GM21360 (cell line): ENCODE measurements at regions not wholly inside any gene's neighbourhood (a gene's known extent, or its start where the extent isn't known, plus 50 kb on each side); places are given as distances from the start of the nearest gene placed in this dataset.

Experiments
- ATAC-seq: cut with Tn5 transposase; IDR thresholded peaks from one replicate; pipeline ENCODE4 v1.9.1; 2021; ENCODE audit warnings: mild to moderate bottlenecking, moderate library complexity; ENCODE audit not compliant: unreplicated experiment

DNA sequence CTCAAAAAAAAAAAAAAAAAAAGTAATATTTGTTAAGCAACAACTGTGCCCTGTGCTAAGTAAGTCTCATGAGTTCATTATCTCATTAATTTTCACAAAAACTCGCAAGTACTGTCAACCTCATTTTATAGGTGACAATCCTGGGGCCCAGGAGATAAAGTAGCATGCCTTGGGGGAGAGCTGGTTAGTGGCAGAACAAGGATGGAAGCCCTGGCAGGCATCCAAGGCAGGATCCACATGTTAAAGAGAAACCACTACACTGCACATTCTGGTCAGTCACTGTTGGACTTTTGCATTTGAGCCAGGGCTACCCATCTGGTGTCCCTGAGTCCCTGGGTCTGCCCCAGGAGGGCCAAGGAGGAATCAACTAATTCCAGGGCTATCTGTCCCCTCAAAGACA lies 54.6 kb downstream of the ZFP36L2 start:
- no peak for ATAC-seq

DNA sequence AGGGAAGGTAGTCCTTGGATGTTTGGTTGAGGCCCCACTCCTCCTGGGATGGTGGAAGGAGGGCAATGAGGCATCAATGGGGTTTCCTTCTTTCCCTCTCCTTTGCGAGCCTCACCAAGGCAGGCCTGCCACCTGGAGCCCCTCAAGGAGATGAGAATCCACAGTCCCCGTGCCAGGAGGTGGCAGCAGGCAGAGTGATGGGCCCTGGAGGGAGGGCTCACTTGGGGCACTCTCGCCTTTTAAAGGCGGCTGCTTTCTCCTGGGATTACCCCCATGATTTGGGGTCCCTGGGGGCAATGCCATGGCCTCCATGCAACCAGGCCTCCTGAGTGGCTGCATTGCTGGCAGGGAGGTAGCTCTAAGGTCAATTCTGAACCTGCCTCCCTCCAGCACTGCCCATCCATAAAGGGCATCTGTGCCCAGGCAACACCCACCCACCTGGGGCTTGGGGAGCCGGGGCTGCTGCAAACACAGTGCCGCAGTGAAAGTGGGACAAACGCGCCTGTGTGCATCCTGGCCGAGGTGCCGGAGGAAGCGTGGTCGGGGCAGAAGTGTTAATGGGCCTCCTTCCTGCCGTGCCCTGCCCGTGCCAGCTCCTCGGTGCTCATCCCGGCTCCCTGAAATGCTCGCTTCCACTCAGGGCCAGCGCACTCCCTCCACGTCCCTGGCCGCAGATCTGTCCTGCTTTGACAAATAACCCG lies 55.9 kb downstream of the ZFP36L2 start:
- no peak for ATAC-seq

DNA sequence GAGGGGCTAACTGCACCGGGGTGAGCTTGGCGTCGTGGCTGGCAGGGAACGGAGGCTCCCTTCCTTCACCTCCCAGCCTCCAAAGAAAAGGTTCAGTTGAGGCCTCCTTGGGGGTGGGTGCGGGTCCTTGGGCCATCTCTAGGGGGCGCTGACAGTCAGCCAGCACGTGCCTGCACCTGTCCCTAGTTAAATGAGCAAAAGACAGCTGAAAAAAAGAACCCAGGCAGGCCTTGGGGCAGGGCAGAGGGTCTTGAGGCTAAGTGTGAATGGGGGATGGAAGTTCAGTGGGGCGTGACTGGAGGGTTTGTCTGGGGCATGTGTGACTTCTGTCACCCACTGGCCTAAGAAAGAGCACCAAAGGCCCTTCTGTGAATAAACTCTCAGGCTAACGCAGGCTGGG lies 56.4 kb downstream of the ZFP36L2 start:
- no peak for ATAC-seq

DNA sequence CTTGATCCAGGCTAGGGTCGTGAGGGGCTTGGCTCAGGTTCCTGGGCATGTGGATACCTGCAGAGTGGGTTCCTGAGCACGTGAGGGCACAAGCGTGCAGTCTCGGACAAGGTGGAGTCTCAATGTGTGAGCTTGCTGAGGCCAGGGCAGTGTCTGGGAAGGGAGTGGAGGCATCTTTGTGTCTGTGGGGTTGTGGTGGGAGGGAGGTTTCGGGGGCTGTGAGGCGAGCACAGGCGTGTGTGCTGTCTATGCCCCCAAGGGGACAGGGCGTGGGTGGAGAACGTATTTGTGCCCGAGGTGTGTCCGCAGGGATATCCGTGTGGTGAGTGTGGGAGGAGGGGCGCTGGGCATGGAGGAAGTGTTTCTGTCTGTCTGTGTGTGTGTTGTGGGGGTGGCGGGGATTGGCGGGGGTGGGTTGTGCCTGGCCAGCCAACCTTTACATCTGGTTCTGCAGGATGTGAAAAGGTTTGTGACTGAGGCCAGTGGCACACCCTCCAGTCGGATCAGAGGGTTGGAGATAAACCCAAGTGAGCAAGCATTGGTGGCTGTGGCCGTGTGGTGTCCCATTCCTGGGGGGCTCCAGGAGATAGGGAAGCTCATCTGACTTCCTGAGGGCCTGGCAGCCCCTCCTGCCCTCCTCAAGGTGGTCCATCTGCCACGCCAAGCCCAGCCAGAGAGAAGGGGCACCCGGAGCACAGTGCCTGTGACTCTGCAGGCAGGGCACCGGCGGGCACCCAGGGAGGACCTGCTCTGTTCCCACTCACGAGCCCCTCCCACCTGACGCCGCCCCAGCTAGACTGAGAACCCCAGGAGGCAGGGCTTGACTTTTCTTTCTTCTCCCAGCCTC lies 57.1 kb downstream of the ZFP36L2 start:
- ATAC-seq = no peak

DNA sequence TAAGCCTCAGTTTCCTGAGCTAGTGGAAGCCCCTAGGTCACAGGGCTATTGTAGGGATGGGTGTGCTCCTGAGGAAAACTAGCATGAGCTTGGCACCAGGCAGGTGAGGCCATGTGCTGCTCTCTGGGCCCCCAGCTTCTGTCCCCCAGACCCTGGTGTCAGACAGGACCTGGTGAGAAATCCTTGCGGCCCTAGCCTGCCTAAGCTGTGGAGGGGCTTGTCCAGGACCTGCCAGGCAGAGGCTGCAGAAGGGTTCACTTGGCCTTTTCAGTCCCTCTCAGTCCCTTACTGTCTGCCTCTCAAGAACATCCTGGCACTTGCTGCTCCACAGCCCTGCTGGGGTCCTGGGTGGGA lies 58.4 kb downstream of the ZFP36L2 start:
- no peak for ATAC-seq

DNA sequence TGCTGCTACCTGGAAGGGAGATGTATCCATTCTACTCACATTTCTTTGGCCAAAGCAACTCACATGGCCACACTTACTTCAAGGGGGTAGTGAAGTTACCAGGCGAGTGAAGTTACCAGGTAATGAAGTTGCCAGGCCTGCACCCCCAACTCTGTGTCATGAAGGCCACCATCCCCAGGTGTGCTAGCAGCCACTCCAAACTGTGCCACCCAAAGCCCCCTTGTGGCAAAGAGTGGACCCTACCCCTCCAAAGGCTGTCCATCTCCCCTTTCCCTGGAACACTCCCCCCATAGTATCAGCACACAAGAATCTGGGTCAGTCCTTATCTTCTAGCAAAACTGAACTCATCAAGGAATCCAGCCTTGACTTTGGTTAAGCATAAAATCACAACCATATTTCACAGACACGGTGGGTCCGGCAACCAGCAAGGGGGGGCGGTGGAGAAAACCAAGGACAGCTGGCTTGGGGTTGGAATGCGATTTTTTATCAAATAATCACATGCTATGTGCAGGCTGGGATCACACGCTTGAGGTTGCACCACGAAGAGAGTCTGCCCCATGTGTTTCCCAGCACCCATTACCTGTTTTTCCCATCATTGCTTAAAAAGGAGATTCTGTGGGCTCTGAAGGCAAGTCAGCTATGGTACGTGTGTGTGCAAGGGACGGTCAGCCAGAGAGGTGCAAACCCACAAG lies 60.9 kb downstream of the ZFP36L2 start:
- no peak for ATAC-seq

DNA sequence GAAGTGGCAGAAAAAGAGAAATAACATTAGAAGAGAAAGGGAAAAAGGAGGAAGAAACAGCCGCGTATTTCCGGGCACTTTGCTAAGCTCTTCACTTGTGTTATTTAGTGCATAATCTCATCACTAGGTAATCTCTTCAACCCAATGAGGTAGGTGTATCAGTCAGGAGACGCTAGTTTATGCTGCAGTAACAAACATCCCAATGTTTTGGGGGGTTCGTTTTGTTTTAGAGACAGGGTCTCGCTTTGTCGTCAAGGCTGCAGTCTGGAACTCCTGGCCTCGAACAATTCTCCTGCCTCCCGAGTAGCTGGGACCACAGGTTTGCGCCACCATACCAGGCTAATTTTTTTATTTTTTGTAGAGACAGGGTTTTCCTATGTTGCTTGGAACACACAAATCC lies 61.7 kb downstream of the ZFP36L2 start:
- ATAC-seq = no peak

DNA sequence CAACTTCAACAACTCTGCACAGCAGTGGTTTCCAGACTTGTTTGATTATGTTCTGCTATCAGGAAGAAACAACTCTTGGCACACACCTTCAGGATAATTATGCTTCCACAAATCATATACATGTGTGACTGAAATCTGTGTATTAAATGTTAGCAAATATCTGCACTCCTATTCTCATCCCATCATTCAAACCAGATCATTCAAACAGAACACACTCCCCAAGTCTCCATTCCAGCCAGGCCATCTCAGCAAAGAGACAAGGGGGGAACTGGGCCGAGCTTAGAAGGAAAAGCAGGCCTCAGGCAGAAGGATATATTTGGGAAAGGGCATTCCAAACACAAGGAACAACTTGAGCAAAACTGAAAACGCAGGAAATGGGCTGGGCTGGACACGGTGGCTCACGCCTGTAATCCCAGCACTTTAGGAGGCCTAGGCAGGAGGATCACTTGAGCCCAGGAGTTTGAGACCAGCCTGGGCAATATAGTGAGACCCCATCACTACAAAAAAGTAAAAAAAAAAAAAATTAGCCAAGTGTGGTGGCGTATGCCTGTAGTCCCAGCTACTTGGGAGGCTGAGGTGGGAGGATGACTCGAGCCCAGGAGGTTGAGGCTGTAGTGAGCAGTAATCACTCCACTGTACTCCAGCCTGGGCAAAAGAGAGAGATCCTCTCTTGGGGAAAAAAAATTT lies 62.7 kb downstream of the ZFP36L2 start:
- ATAC-seq = no peak

DNA sequence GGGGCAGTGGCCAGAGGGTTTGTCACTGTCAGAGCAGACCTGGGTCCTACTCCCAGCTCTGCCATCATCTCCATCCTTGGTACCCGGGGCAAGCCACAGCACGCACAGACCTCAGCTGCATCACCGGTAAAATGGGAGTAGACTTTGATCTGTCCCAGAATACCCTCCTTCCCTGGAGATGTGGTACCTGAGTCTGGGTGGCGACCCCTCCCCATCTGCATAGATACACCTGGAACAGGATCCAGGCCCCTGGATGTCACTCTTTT lies 64.0 kb downstream of the ZFP36L2 start:
- ATAC-seq = no peak

DNA sequence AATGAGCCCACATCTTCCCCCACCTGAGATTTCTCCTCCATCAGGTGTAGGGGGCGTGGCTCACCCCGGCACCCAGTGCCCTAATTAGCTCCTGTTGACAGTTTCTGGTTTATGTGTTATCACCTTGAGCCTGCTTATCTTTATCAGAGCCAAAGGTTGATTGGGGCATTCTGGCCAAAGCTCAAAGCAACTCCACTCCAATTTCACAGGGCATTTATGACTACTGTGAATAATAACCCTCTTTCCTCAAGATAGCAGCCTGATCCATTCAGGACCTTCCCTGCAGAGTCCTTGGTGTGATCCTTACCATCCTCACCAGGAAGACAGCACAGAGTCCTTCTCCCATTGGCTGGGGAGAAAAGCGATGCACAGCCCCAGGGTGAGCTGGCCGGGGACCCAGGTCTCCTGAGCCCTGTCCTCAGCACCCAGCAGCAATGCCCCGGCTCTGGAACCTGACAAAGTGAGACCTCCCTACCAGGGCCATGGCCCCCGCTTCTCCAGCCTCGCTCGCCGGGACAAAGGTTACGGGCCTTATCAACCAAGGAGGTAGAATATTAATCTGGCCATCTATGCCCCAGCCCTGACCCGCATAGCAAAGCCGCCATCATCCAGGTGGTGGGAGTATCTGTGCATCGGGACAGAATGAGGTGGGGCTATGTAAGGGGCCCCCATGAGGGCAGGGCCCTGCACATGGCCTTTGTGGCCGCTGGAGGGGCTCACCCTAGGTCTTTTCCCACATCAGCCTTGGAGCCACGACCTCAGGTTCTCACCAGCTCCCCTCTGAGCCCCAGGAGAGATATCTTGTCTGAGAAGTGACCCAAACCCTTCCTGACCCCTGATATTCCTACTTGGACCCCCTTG lies 64.5 kb downstream of the ZFP36L2 start:
- no peak for ATAC-seq

DNA sequence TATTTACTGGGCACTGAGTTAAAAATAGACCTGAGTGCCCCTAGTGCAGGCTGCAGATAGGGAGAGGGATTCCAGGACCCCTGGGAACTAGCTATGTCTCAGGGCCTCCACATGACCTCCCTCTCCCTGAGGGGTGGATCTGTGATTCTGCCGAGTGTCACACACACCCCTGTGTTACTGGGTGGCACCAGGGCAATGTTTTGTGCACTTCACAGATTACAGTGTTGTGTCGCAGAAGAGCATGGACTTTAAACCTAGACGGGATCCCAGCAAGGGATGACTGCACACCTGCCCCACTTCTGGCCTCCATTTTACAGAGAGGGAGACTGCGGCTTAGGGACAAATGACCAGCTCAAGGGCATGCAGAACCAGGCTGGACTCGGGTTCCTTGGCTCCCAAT lies 65.6 kb downstream of the ZFP36L2 start:
- no peak for ATAC-seq

DNA sequence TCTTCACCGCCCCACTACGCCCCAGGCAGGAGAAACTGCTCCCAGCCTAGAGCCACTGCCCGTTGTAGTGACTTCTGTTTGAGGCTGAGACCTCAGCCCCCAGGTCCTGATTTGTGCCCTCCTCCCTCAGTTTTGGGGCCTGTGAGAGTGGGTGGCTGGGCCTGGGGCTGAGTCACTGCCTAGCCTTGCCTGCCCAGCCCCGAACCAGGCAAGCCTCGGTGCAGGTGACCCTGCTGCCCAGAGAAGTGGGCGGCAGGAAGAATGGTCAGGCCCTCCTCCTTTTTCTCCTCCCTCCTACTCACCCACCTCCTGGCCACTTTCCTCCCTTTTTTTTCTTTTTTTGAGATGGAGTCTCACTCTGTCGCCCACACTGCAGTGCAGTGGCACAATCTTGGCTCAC lies 66.6 kb downstream of the ZFP36L2 start:
- no peak for ATAC-seq

DNA sequence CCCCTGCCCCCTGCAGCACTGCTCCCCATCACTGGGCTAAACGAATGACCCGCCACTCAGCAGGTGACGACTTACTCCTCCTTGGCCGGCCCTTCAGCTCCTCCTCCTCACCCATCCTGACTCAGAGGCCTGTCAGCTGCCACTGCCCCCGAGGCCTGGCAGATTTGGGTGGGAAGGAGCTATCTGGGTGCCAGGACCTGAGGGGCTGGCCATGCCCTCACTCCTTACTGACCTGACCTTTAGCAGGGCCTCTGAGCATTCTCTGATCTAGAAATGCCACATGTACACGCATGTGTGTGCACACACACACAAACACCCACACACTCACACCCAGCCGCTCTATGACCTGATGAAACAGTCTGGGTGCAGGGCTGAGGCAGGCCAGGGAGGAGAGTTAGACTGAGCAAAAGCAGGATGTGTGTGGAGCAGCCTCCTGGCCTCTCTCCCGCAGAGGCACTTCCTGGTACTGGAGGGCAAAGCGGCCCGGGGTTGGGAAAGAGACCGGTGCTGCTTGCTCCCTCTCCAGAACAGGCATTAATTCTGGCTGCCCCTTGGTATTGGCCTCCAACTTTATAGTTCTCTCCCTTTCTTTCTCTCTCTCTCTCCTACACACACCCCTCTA lies 68.0 kb downstream of the ZFP36L2 start:
- ATAC-seq = peak; percentile 8

DNA sequence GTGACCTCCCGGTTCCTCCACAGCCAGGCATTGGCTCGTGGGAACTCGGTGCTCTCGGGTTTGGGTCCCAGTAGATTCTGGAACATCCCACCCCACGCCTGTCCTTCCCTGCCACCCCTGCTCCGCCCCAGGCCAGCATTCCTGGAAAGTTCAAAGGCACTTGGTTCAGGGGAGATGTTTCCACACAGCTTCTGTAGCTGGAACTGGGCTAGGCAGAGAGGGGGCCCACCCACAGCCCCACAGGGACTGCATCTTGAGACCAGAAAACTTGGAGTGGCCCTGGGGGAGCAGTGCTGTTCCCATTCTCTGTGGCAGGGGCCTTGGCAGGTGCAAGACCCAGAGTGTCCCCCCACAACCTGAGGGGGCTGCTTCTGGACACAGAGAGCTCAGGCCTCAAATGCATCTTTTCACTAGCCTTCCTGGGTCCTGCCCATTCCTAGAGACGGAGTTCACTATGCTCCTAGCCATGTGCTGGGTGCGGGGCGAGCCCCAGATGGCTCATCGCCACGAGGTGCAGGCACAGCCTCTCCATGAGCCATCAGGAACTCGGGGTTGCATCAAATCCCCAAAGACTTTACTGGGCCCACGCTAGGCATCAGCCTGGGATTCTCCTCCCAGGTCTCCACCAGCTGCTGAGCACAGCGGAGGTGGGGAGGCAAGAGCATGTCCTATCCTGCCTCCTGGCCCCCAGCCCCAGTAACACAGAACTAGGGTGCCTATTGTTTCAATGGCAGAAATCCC lies 68.7 kb downstream of the ZFP36L2 start:
- ATAC-seq = no peak

DNA sequence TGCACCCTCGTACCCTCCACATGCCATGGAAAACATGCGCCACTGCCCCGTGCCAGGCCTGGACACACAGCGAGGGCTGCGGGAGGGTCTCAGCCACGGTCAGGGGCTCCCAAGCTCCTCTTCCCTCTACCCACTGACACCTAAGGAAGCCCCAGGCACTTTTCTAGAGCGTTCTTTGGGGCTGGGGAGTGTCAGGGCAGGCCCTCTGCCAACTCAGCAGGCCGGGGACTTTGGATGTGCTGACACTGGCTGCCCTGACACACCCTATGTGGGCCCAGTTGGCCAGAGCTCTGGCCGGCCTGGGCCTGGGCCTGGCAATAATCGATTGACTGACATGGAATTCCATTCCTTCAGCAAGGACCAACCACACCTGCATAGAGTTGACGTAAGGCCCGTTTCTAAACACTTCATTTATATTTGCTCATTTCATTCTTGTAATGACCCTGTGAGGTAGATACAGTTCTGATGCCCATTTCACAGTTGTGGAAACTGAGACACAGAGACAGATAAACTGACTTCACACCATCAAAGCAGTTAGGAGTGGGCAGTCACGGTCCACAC lies 70.5 kb downstream of the ZFP36L2 start:
- ATAC-seq = no peak

DNA sequence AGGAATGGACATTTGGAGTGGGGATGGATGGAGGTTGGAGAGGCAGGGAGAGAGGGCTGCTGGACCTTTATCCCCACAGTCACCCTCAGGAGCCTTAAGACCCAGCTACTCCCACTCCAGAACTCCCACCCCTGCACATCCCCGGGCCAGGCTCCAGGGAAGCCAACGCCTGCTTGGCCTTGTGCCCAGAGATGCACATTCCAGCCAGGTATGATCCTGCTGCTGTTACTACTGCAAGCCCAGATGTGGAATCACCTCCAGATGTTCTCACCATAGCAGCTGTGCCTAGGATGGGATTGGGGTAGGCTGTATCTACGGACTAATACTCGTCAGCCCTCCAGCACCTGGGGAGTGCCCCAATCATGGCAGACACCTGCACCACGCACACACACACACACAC lies 71.7 kb downstream of the ZFP36L2 start:
- ATAC-seq = no peak

DNA sequence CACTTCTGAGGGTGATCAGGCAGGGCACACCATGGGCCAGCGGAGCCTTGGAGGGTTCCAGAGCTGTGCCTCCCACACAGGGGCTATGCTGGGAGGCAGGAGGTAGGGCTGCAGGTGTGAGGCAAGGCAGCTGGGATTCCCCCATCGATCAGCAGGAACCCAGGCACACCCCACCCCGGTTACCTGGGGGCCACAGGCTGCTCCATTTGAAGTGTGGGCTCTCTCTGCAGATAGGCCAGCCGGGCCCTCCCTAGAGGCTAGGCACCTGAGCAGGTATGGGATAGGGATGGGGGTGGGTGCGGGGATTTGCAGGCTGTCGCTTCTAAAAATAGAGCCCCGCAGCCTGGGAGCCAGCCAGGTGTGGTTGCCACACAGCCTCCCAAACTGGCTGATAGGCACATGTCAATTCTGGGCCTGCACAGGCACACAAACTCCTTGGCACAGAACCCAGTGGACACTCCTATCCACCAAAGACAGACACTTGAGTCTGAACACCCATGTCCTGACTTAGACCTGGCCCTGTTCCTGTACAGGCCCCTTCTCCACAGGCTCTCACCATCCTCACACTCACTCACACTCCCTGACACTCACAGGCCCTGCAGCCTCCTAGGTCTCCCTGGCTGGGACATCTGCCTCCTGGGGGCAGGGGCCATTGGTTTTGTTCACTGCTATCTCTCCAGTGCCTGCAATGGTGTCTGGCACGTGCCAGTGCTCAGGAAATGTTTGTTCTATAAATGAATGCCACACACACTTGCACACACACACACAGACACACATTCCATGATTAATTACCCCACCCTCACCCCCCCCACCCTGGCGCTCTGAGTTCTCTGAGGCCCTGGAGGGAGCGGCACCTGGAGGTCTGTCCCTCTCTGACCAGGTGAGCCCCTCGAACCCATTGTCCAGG lies 73.4 kb downstream of the ZFP36L2 start:
- no peak for ATAC-seq

DNA sequence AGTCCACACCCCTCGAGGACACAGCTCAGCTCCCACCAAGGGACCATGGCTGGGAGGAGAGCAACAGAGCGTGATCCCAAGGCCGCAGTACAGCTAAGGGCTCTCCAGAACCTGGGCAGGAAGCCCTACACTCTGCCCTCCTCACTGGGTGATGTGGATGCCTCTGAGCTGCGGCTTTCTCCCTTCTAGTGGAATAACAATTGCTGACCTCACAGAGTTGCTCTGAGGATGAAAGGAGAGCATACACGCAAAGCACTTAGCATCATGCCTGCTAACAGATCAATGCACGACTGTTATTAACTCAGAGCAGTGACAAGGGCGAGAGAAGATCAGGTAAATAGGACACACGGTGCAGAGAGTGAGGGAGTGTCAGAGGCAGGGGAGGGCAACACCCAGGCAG lies 74.2 kb downstream of the ZFP36L2 start:
- ATAC-seq = no peak
